Smooth muscle cell (in vitro differentiated cells): ENCODE measurements at regions not wholly inside any gene's neighbourhood (a gene's known extent, or its start where the extent isn't known, plus 50 kb on each side); places are given as distances from the start of the nearest gene placed in this dataset.
A peak's percentile ranks its signal among the peaks of the same experiment; 100 is the strongest.

Source experiments
- DNase-seq: peaks from one replicate; lab custom pipeline; 2025; ENCODE audit not compliant: unreplicated experiment; lab: John Stamatoyannopoulos, UW
- H2AFZ ChIP-seq: fragments of 200-600 bp; sonication (generic); 2 replicates; pipeline ENCODE4 v1.6.0; 2016; ENCODE audit warnings: antibody characterized with exemption, low read depth, mild to moderate bottlenecking
- H3F3A ChIP-seq: fragments of 200-600 bp; sonication (generic); 2 replicates; pipeline ENCODE4 v1.6.0; 2017; ENCODE audit warnings: antibody characterized with exemption, low read depth
- H3K27ac ChIP-seq: fragments of 200-600 bp; sonication (generic); 2 replicates; pipeline ENCODE4 v1.5.1; 2016; ENCODE audit warnings: low read depth, mild to moderate bottlenecking
- H3K27me3 ChIP-seq: fragments of 200-600 bp; sonication (generic); 2 replicates; pipeline ENCODE4 v1.6.1; 2016; ENCODE audit warnings: low read depth, mild to moderate bottlenecking
- H3K36me3 ChIP-seq: fragments of 200-600 bp; sonication (generic); 2 replicates; pipeline ENCODE4 v1.5.1; 2016; ENCODE audit warnings: low read depth
- H3K4me1 ChIP-seq: fragments of 200-600 bp; sonication (generic); 2 replicates; pipeline ENCODE4 v1.5.1; 2016; ENCODE audit warnings: low read depth
- H3K4me2 ChIP-seq: fragments of 200-600 bp; sonication (generic); 2 replicates; pipeline ENCODE4 v1.6.0; 2016; ENCODE audit warnings: mild to moderate bottlenecking
- H3K4me3 ChIP-seq: fragments of 200-600 bp; sonication (generic); 2 replicates; pipeline ENCODE4 v1.5.1; 2016; ENCODE audit warnings: mild to moderate bottlenecking
- H3K79me2 ChIP-seq: fragments of 200-600 bp; sonication (generic); 2 replicates; pipeline ENCODE4 v1.6.0; 2016; ENCODE audit warnings: low read depth, mild to moderate bottlenecking
- H3K9ac ChIP-seq: fragments of 200-600 bp; sonication (generic); 2 replicates; pipeline ENCODE4 v1.6.0; 2016; ENCODE audit warnings: low read depth
- H3K9me3 ChIP-seq: fragments of 200-600 bp; sonication (generic); replicated peaks from 2 replicates; pipeline ENCODE4 v1.5.1; 2016; ENCODE audit warnings: low read depth
- H4K20me1 ChIP-seq: fragments of 200-600 bp; sonication (generic); 2 replicates; pipeline ENCODE4 v1.6.0; 2016; ENCODE audit warnings: low read depth
- CTCF ChIP-seq: fragments of 200-600 bp; sonication (generic); IDR thresholded peaks from 2 replicates; pipeline ENCODE4 v1.5.1; 2017; ENCODE audit warnings: borderline replicate concordance, mild to moderate bottlenecking, antibody characterized with exemption; ENCODE audit not compliant: insufficient read depth, poor library complexity, severe bottlenecking
- WGBS: methylation state at CpG from one replicate; pipeline ENCODE4 v1.1.7; 2016; ENCODE audit warnings: low lambda C conversion rate; 5-methylcytosine and 5-hydroxymethylcytosine counted together

GRCh38 chr6:21354805-21355238, 238.7 kb upstream of the SOX4 start:
- no peak overlapping the region for H3K4me3 ChIP-seq
- H3F3A ChIP-seq, result no peaks in the 10 kb centered on the region
- H3K4me1 ChIP-seq, result peaks cover 5% of the 10 kb centered on the region
- peaks cover 4% of the 10 kb centered on the region for H3K27me3 ChIP-seq
- peak overlapping the region; percentile 37 for H2AFZ ChIP-seq
- 71% methylated on average over 3 of the region's 3 CpGs for WGBS
- no peaks in the 10 kb centered on the region for H3K36me3 ChIP-seq
- DNase-seq, result no peak
- H3K4me2 ChIP-seq, result no peak overlapping the region
- no peak overlapping the region for H3K9ac ChIP-seq
- H3K79me2 ChIP-seq, result no peaks in the 10 kb centered on the region
- no peak overlapping the region for H3K27ac ChIP-seq
- no peaks in the 10 kb centered on the region for H3K9me3 ChIP-seq
- no peaks in the 10 kb centered on the region for H4K20me1 ChIP-seq
- TF ChIP-seq CTCF, result no peak

GRCh38 chr6:21355638-21356037, 237.9 kb upstream of the SOX4 start:
- 59% methylated on average over 4 of the region's 4 CpGs for WGBS

GRCh38 chr6:21357262-21357661, 236.3 kb upstream of the SOX4 start:
- no peak for DNase-seq
- peaks cover under 1% of the 10 kb centered on the region for H3K4me1 ChIP-seq
- H3K9ac ChIP-seq, result no peak overlapping the region
- no peak overlapping the region for H3K4me2 ChIP-seq
- no peak overlapping the region for H3K27ac ChIP-seq
- no peak overlapping the region for H3K4me3 ChIP-seq
- no peaks in the 10 kb centered on the region for H4K20me1 ChIP-seq
- H3K36me3 ChIP-seq, result no peaks in the 10 kb centered on the region
- H2AFZ ChIP-seq, result no peak overlapping the region
- no peak for TF ChIP-seq CTCF
- no peaks in the 10 kb centered on the region for H3K79me2 ChIP-seq
- WGBS, result 84% methylated on average over 8 of the region's 8 CpGs
- H3F3A ChIP-seq, result no peaks in the 10 kb centered on the region
- H3K9me3 ChIP-seq, result no peaks in the 10 kb centered on the region
- H3K27me3 ChIP-seq, result no peaks in the 10 kb centered on the region

More at GRCh38 chr6:21355638-21356037, 237.9 kb upstream of the SOX4 start:
- Histone ChIP-seq H4K20me1 (no peaks in the 10 kb centered on the region), H3K9me3 (no peaks in the 10 kb centered on the region), H3K4me2 (no peak overlapping the region), H3K9ac (no peak overlapping the region), H3K79me2 (no peaks in the 10 kb centered on the region), H3K4me1 (peaks cover 5% of the 10 kb centered on the region), H3F3A (no peaks in the 10 kb centered on the region), H3K4me3 (no peak overlapping the region), H2AFZ (no peak overlapping the region), H3K27ac (no peak overlapping the region), H3K27me3 (peaks cover 4% of the 10 kb centered on the region), H3K36me3 (no peaks in the 10 kb centered on the region)
- TF ChIP-seq CTCF, result no peak
- DNase-seq, result no peak

GRCh38 chr6:21359926-21360325, 233.6 kb upstream of the SOX4 start:
- H3K4me2 ChIP-seq, result no peak overlapping the region
- no peaks in the 10 kb centered on the region for H3K9me3 ChIP-seq
- H3K27ac ChIP-seq, result no peak overlapping the region
- no peaks in the 10 kb centered on the region for H3K27me3 ChIP-seq
- no peaks in the 10 kb centered on the region for H3K4me1 ChIP-seq
- 94% methylated on average over 2 of the region's 2 CpGs for WGBS
- H3K9ac ChIP-seq, result no peak overlapping the region
- no peak for DNase-seq
- no peaks in the 10 kb centered on the region for H3F3A ChIP-seq
- no peaks in the 10 kb centered on the region for H4K20me1 ChIP-seq
- no peak overlapping the region for H3K4me3 ChIP-seq
- H2AFZ ChIP-seq, result no peak overlapping the region
- no peak for TF ChIP-seq CTCF
- H3K79me2 ChIP-seq, result no peaks in the 10 kb centered on the region
- no peaks in the 10 kb centered on the region for H3K36me3 ChIP-seq
